HepG2 (cell line): ENCODE measurements at regions not wholly inside any gene's neighbourhood (a gene's known extent, or its start where the extent isn't known, plus 50 kb on each side); places are given as distances from the start of the nearest gene placed in this dataset.

Experiments
- ATF7 ChIP-seq, 2 experiments: fragments of 450-650 bp in 1 of 2; sonication (generic) in 1 of 2; formaldehyde crosslinking in 1 of 2; IDR thresholded peaks; 2 replicates each; pipeline versions ENCODE4 v1.4.0 to v1.6.1; 2016 to 2020; ENCODE audit warnings: antibody characterized with exemption in 1 of 2, mild to moderate bottlenecking in 1 of 2, missing genetic modification reagents in 1 of 2
- BHLHE40 ChIP-seq: IDR thresholded peaks from 2 replicates; pipeline ENCODE4 v1.6.1; 2011; ENCODE audit warnings: low read length, improper control_type of control experiment
- CTCF ChIP-seq: sonication (generic); formaldehyde crosslinking; IDR thresholded peaks from 2 replicates; pipeline ENCODE4 v1.5.0; 2020; ENCODE audit warnings: mild to moderate bottlenecking, missing genetic modification reagents, moderate library complexity
- HMG20B ChIP-seq: conservative IDR thresholded peaks from 2 replicates; pipeline ENCODE4 v1.6.1; 2016; ENCODE audit warnings: missing genetic modification reagents, missing compliant biosample characterization
- HNF1B ChIP-seq: sonication (generic); formaldehyde crosslinking; IDR thresholded peaks from 2 replicates; pipeline ENCODE4 v1.5.1; 2020; ENCODE audit warnings: mild to moderate bottlenecking, moderate library complexity, missing genetic modification reagents
- PCBP2 ChIP-seq: fragments of 200-400 bp; formaldehyde crosslinking; optimal IDR thresholded peaks from 2 replicates; pipeline ENCODE3; 2018; ENCODE audit warnings: low read length, low read depth; ENCODE audit not compliant: poor library complexity, severe bottlenecking
- POLR2A ChIP-seq, 2 experiments: IDR thresholded peaks; 2 replicates each; pipeline ENCODE4 v1.6.1; 2011; ENCODE audit warnings: low read depth in 2 of 2, low read length in 2 of 2, mild to moderate bottlenecking in 1 of 2, moderate library complexity in 1 of 2; ENCODE audit not compliant: insufficient read depth in 1 of 2
- ZMYM3 ChIP-seq: sonication (generic); formaldehyde crosslinking; IDR thresholded peaks from 2 replicates; pipeline ENCODE4 v1.5.1; 2020; ENCODE audit warnings: mild to moderate bottlenecking, missing genetic modification reagents
- ZMYM4 ChIP-seq: sonication (generic); formaldehyde crosslinking; IDR thresholded peaks from 2 replicates; pipeline ENCODE4 v1.8.1; 2023; ENCODE audit warnings: mild to moderate bottlenecking, missing genetic modification reagents

- no peak for TF ChIP-seq HNF1B (CRISPR knock-in tag)
- no peak for TF ChIP-seq ATF7 (IDR thresholded peaks at IDR 0.05)
- no peak for TF ChIP-seq ATF7 (CRISPR knock-in tag; IDR thresholded peaks at IDR 0.05)
- TF ChIP-seq HMG20B: no peak
- no peak for TF ChIP-seq ZMYM3 (CRISPR knock-in tag)
- TF ChIP-seq CTCF: no peak
- no peak for TF ChIP-seq PCBP2
- TF ChIP-seq ZMYM4: no peak
- no peak for TF ChIP-seq BHLHE40
- no peak for TF ChIP-seq POLR2A (IDR thresholded peaks at IDR 0.05; ENCODE audit: insufficient read depth in 1 of 2, low read depth in 2 of 2, low read length in 2 of 2)
Observed at GRCh38 chr3:152710549-152710948, 124.4 kb upstream of the P2RY1 start.
